WTC11 (cell line): ENCODE measurements at regions not wholly inside any gene's neighbourhood (a gene's known extent, or its start where the extent isn't known, plus 50 kb on each side); places are given as distances from the start of the nearest gene placed in this dataset.

Source experiments
- ATAC-seq: fragments of 200-7000 bp; cut with Tn5 transposase; 2 replicates; pipeline ENCODE4 v1.10.0; 2021; ENCODE audit warnings: mild to moderate bottlenecking, moderate library complexity
- CTCF ChIA-PET: fragments of 300-600 bp; sonication (Branson Sonifier 250); formaldehyde crosslinking; loops from one replicate; lab custom pipeline; 2021; ENCODE audit warnings: antibody characterized with exemption; lab: Charles Lee
- POLR2A ChIA-PET: fragments of 350-600 bp; sonication (Branson Sonifier 250); formaldehyde crosslinking; loops from one replicate; lab custom pipeline; 2021; ENCODE audit warnings: antibody characterized with exemption; lab: Charles Lee
- DNase-seq: peaks from one replicate; pipeline ENCODE4 v3.0.0; 2021; ENCODE audit warnings: low spot score
- H3K27ac Mint-ChIP-seq: 2 replicates; pipeline ENCODE4 v1.8.0; 2021; ENCODE audit warnings: mixed read lengths
- H3K27me3 Mint-ChIP-seq: 2 replicates; pipeline ENCODE4 v1.8.0; 2021; ENCODE audit warnings: low read depth, mild to moderate bottlenecking, moderate library complexity, mixed read lengths
- H3K36me3 Mint-ChIP-seq: 2 replicates; pipeline ENCODE4 v1.8.0; 2021; ENCODE audit warnings: mixed read lengths
- H3K4me1 Mint-ChIP-seq: 2 replicates; pipeline ENCODE4 v1.8.0; 2022; ENCODE audit warnings: mixed read lengths
- H3K4me3 Mint-ChIP-seq: 2 replicates; pipeline ENCODE4 v1.8.0; 2021; ENCODE audit warnings: mild to moderate bottlenecking, moderate library complexity, mixed read lengths
- H3K9me3 Mint-ChIP-seq: 2 replicates; pipeline ENCODE4 v1.8.0; 2021; ENCODE audit warnings: mixed read lengths
- AR ChIP-seq: fragments of 250-450 bp; sonication (Bioruptor Pico); IDR thresholded peaks from 2 replicates; pipeline ENCODE4 v1.9.0; 2021; ENCODE audit warnings: mild to moderate bottlenecking
- ARID4B ChIP-seq: sonication (generic); formaldehyde crosslinking; IDR thresholded peaks from 2 replicates; pipeline ENCODE4 v1.8.0; 2023; ENCODE audit warnings: missing genetic modification reagents, mild to moderate bottlenecking, borderline replicate concordance
- CREB1 ChIP-seq: sonication (generic); formaldehyde crosslinking; IDR thresholded peaks from 2 replicates; pipeline ENCODE4 v1.8.0; 2023; ENCODE audit warnings: mild to moderate bottlenecking, missing genetic modification reagents
- E2F5 ChIP-seq: sonication (generic); formaldehyde crosslinking; IDR thresholded peaks from 2 replicates; pipeline ENCODE4 v1.8.1; 2022; ENCODE audit warnings: mild to moderate bottlenecking, moderate library complexity, missing genetic modification reagents
- FOXJ3 ChIP-seq: sonication (generic); formaldehyde crosslinking; IDR thresholded peaks from 2 replicates; pipeline ENCODE4 v1.9.0; 2021; ENCODE audit warnings: missing genetic modification reagents, mild to moderate bottlenecking, borderline replicate concordance
- FOXP1 ChIP-seq: sonication (generic); formaldehyde crosslinking; IDR thresholded peaks from 2 replicates; pipeline ENCODE4 v1.8.0; 2022; ENCODE audit warnings: missing genetic modification reagents, mild to moderate bottlenecking, moderate library complexity, borderline replicate concordance
- MYBL2 ChIP-seq: sonication (generic); formaldehyde crosslinking; IDR thresholded peaks from 2 replicates; pipeline ENCODE4 v1.8.1; 2023; ENCODE audit warnings: mild to moderate bottlenecking, moderate library complexity, missing genetic modification reagents
- NR2C2 ChIP-seq: sonication (generic); formaldehyde crosslinking; IDR thresholded peaks from 2 replicates; pipeline ENCODE4 v1.8.0; 2022; ENCODE audit warnings: mild to moderate bottlenecking, missing genetic modification reagents
- PRRX2 ChIP-seq: fragments of 250-450 bp; sonication (Bioruptor Pico); IDR thresholded peaks from 2 replicates; pipeline ENCODE4 v1.8.0; 2021; ENCODE audit warnings: mild to moderate bottlenecking
- SMAD3 ChIP-seq: sonication (generic); formaldehyde crosslinking; IDR thresholded peaks from 2 replicates; pipeline ENCODE4 v1.8.0; 2022; ENCODE audit warnings: missing genetic modification reagents, mild to moderate bottlenecking, borderline replicate concordance
- STAT6 ChIP-seq: sonication (generic); formaldehyde crosslinking; conservative IDR thresholded peaks from 2 replicates; pipeline ENCODE4 v1.8.1; 2023; ENCODE audit warnings: mild to moderate bottlenecking, low read depth, missing genetic modification reagents, moderate library complexity
- TCF7 ChIP-seq: sonication (generic); formaldehyde crosslinking; IDR thresholded peaks from 2 replicates; pipeline ENCODE4 v1.8.0; 2022; ENCODE audit warnings: mild to moderate bottlenecking, low read depth, missing genetic modification reagents, moderate library complexity
- TEAD1 ChIP-seq: sonication (generic); formaldehyde crosslinking; IDR thresholded peaks from 2 replicates; pipeline ENCODE4 v1.8.0; 2022; ENCODE audit warnings: mild to moderate bottlenecking, missing genetic modification reagents
- ZNF138 ChIP-seq: sonication (generic); formaldehyde crosslinking; conservative IDR thresholded peaks from 2 replicates; pipeline ENCODE4 v1.8.1; 2022; ENCODE audit warnings: mild to moderate bottlenecking, moderate library complexity, missing genetic modification reagents
- TF ChIP-seq, protein P1 (sequence below): sonication (generic); formaldehyde crosslinking; IDR thresholded peaks from 2 replicates; pipeline ENCODE4 v1.8.1; 2022; ENCODE audit warnings: low read depth, mild to moderate bottlenecking, moderate library complexity, missing genetic modification reagents, borderline replicate concordance

GRCh38 chr4:138961664-138962063, 53.9 kb upstream of the NOCT start:
- ChIA-PET CTCF (no interaction called here), POLR2A (no interaction called here)
- peaks cover 5% of the 10 kb centered on the region; the same call in 1 of the 2 replicates for H3K9me3 Mint-ChIP-seq
- DNase-seq (no peak), ATAC-seq (no peak)
- H3K4me3 Mint-ChIP-seq, result no peak overlapping the region
- TF ChIP-seq NR2C2 (CRISPR knock-in tag) (no peak), TEAD1 (CRISPR knock-in tag) (no peak), ZNF138 (no peak)
- H3K27me3 Mint-ChIP-seq, result no peaks in the 10 kb centered on the region
- peaks cover 11% of the 10 kb centered on the region for H3K4me1 Mint-ChIP-seq
- H3K36me3 Mint-ChIP-seq, result no peaks in the 10 kb centered on the region
- no peak overlapping the region for H3K27ac Mint-ChIP-seq

DNA sequence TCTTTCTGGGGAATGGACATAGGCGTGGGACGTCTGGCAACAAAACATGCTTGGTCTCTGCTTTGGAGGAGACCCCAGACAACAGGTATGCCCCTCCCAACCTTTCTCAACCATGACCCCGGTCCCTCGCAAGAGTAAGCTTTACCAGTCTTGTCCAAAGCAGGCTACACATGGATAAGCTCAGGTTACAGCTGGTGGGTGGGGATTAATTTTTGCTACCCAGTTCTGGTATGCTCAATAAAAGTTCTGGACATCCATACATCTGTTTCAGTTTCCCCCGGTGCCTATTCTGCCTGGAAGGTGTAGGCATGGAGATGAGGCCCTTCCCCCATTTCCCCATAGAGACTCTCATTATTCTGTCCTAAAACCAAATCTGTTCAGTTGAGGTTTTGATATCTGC, 54.5 kb upstream of the NOCT start:
- DNase-seq (no peak), ATAC-seq (no peak)
- ChIA-PET POLR2A (no interaction called here), CTCF (no interaction called here)
- H3K36me3 Mint-ChIP-seq, result no peaks in the 10 kb centered on the region
- no peaks in the 10 kb centered on the region for H3K27me3 Mint-ChIP-seq
- H3K27ac Mint-ChIP-seq, result no peak overlapping the region
- TF ChIP-seq PRRX2 (CRISPR knock-in tag) (no peak), TCF7 (CRISPR knock-in tag) (no peak), FOXJ3 (CRISPR knock-in tag) (no peak), E2F5 (no peak), ARID4B (no peak), CREB1 (CRISPR knock-in tag) (no peak), AR (CRISPR knock-in tag) (no peak), FOXP1 (CRISPR knock-in tag) (no peak), STAT6 (no peak), SMAD3 (CRISPR knock-in tag) (no peak), MYBL2 (CRISPR knock-in tag) (no peak)
- TF ChIP-seq, protein P1, sequence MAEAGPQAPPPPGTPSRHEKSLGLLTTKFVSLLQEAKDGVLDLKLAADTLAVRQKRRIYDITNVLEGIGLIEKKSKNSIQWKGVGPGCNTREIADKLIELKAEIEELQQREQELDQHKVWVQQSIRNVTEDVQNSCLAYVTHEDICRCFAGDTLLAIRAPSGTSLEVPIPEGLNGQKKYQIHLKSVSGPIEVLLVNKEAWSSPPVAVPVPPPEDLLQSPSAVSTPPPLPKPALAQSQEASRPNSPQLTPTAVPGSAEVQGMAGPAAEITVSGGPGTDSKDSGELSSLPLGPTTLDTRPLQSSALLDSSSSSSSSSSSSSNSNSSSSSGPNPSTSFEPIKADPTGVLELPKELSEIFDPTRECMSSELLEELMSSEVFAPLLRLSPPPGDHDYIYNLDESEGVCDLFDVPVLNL (CRISPR knock-in tag), result no peak
- peaks cover 11% of the 10 kb centered on the region for H3K4me1 Mint-ChIP-seq
- no peak overlapping the region for H3K4me3 Mint-ChIP-seq
- H3K9me3 Mint-ChIP-seq, result peaks cover 5% of the 10 kb centered on the region; the same call in 1 of the 2 replicates
